ENCODE measurements at regions not wholly inside any gene's neighbourhood (a gene's known extent, or its start where the extent isn't known, plus 50 kb on each side); places are given as distances from the start of the nearest gene placed in this dataset.

DNA sequence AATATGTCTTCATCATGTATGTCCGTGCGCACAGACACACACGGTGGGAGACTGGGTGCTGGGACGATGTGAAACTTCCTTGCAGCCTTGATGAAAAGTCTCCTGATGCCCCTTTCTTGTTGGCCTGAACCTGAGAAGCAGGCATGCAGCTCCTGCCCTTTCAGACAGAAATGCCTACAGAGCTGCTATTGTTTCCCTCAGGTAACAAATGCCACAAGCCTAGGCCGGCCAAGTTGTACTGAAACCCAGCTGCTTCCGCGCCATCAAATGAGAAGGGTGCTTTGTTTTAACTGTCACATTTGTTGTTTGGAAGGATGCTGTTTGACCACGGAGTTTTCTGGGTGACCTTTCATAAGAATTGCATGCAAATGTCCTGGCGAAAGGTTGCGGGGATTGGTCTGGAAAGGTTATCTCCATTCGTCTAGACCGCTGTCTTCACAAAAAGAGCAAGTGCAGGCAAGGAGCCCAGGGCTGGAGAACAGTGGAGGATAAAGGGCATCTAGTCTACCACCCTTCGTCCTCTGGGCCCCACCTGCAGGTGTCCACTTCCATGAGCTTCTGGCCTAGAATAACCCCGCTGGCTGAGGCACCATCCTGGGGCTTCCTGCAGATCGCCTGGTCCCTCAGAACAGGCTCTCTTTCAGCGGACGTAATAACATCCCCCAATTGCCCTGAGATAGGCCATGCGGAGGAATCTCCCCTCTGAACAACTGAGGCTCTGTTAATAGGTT lies 197.2 kb downstream of the SEMA6A start:
- Histone ChIP-seq H3K4me2 (ENCODE audit: low read length) (no peak overlapping the region), H3K4me3 (ENCODE audit: low read length) (no peak overlapping the region), H3K27me3 (ENCODE audit: control insufficient read depth, insufficient read depth, low read length) (no peaks in the 10 kb centered on the region), H3K36me3 (ENCODE audit: insufficient read depth, low read length) (no peaks in the 10 kb centered on the region), H3K4me1 (ENCODE audit: control insufficient read depth, insufficient read depth, low read length) (no peaks in the 10 kb centered on the region), H3K9me3 (replicated peaks; ENCODE audit: low read length) (no peaks in the 10 kb centered on the region), H3K9ac (ENCODE audit: low read depth, low read length) (no peak overlapping the region)

DNA sequence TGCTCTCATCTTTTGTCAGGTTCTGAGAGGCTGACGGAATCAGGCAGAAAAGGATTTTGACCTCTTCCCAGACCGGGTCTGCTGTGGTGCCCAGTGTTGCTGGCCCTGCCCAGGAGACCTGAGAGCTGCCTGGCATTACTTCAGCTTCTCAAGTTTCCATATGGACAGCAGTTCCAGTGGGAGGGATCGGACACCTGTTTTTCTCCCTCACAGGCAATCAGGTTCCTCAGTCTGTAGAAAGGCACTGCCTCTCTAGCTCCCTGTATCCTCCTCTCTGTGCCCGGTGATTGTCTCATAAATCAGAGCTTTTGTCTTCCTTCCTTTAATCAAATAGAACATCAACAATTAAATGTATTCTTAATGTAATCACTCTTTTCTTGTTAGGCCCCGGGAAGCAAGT lies 198.7 kb downstream of the SEMA6A start:
- Histone ChIP-seq H3K36me3 (ENCODE audit: insufficient read depth, low read length) (no peaks in the 10 kb centered on the region), H3K4me1 (ENCODE audit: control insufficient read depth, insufficient read depth, low read length) (peaks cover 6% of the 10 kb centered on the region), H3K9me3 (replicated peaks; ENCODE audit: low read length) (no peaks in the 10 kb centered on the region), H3K27me3 (ENCODE audit: control insufficient read depth, insufficient read depth, low read length) (no peaks in the 10 kb centered on the region), H3K9ac (ENCODE audit: low read depth, low read length) (no peak overlapping the region), H3K4me2 (ENCODE audit: low read length) (no peak overlapping the region), H3K4me3 (ENCODE audit: low read length) (no peak overlapping the region)

DNA sequence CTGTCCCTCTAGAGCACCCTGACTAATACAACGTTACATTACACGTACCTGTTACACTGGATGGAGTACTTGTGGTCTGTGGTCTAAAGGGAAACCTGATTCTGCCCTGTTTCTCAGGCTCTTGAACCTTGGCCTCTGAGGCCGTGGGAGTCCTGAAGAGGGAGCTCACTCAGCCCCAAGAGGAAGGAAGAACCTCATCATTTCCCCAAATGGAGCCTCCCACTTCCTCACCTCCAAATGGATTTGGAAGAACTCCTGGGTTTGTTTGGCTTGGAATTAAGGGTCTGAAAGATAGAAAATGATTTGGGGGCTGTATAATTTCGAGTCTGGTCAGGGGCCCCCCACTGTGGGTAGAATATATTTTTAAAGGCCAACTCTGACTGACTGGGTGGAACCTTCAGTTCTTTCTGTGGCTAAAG lies 200.2 kb downstream of the SEMA6A start:
- Histone ChIP-seq H3K4me1 (ENCODE audit: control insufficient read depth, insufficient read depth, low read length) (peaks cover 11% of the 10 kb centered on the region), H3K9ac (ENCODE audit: low read depth, low read length) (no peak overlapping the region), H3K4me2 (ENCODE audit: low read length) (no peak overlapping the region), H3K9me3 (replicated peaks; ENCODE audit: low read length) (no peaks in the 10 kb centered on the region), H3K4me3 (ENCODE audit: low read length) (no peak overlapping the region), H3K36me3 (ENCODE audit: insufficient read depth, low read length) (no peaks in the 10 kb centered on the region), H3K27me3 (ENCODE audit: control insufficient read depth, insufficient read depth, low read length) (no peaks in the 10 kb centered on the region)

DNA sequence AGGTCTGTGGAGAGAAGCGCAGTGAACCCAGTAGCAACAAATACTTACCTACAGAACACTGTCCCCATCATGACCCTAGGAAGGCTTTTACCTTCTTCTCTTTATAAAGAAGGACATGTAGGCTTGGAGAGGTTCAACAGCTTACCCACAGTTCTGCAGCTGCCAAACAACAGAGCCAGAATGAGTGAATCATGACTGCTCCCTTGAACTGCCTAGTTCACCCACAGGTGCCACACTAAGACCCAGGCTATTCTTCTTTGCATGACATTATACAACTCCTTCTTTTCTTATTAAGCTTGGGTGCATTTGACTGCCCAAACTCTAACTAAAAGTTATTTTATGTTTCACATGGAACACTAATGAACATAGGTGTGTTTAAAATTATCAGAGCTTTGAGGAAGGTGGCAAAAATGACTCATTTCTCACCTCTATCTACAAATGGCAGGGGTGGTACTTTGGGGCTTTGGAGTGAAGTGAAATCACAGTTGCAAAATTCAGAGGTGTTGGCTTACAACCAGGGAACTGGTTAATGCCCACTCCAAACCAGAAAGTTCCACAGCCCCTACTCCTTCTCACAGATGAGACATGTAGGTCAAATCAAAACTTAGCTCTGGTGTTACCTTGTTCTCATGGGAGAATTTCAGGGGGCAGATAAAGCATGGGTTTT lies 201.6 kb downstream of the SEMA6A start:
- H3K4me1 ChIP-seq (ENCODE audit: control insufficient read depth, insufficient read depth, low read length) = peaks cover 11% of the 10 kb centered on the region
- H3K9ac ChIP-seq (ENCODE audit: low read depth, low read length) = no peak overlapping the region
- H3K9me3 ChIP-seq (replicated peaks; ENCODE audit: low read length) = no peaks in the 10 kb centered on the region
- no peaks in the 10 kb centered on the region for H3K27me3 ChIP-seq (ENCODE audit: control insufficient read depth, insufficient read depth, low read length)
- no peak overlapping the region for H3K4me3 ChIP-seq (ENCODE audit: low read length)
- no peaks in the 10 kb centered on the region for H3K36me3 ChIP-seq (ENCODE audit: insufficient read depth, low read length)
- no peak overlapping the region for H3K4me2 ChIP-seq (ENCODE audit: low read length)

DNA sequence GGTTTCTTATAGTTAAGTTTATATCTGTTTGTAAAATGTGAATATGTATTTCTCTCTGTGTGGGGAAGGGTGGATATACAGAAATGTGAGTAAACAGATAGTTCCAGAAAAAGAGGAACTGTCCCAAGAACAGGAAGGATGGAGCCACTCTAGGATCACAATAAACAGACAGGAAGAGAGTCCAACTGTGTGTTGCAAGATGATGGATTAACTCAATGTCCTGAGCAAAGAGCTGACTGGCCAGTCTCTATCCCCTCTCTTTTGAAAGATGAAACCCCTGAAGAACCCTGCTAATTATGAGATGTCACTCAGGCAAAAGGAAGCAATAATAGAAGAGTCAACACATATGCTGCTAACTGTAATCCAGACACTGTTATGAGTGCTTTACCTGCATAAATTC lies 202.7 kb downstream of the SEMA6A start:
- peaks cover 11% of the 10 kb centered on the region for H3K4me1 ChIP-seq (ENCODE audit: control insufficient read depth, insufficient read depth, low read length)
- no peaks in the 10 kb centered on the region for H3K9me3 ChIP-seq (replicated peaks; ENCODE audit: low read length)
- no peak overlapping the region for H3K4me3 ChIP-seq (ENCODE audit: low read length)
- no peak overlapping the region for H3K4me2 ChIP-seq (ENCODE audit: low read length)
- H3K36me3 ChIP-seq (ENCODE audit: insufficient read depth, low read length) = no peaks in the 10 kb centered on the region
- no peaks in the 10 kb centered on the region for H3K27me3 ChIP-seq (ENCODE audit: control insufficient read depth, insufficient read depth, low read length)
- no peak overlapping the region for H3K9ac ChIP-seq (ENCODE audit: low read depth, low read length)

DNA sequence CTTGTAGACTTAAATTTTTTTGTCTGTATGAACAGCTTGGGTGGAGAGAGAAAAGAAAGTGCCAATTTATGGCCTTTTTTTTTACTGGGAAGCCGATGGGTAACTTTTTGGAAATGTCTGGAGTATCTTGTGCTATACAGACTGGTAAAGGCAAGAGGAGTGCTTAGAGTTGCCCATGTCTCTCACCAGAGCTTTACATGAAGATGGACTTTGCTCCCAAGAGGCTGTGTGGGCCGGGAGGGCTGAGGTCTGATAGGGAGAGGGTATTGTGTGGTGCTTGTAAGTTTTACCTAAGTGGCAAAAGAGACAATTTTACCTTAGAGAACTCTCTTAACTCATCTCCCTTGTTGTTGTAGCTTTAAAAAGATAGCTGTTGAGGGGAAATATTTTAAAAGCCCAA lies 203.2 kb downstream of the SEMA6A start:
- no peak overlapping the region for H3K4me2 ChIP-seq (ENCODE audit: low read length)
- H3K36me3 ChIP-seq (ENCODE audit: insufficient read depth, low read length) = no peaks in the 10 kb centered on the region
- no peaks in the 10 kb centered on the region for H3K27me3 ChIP-seq (ENCODE audit: control insufficient read depth, insufficient read depth, low read length)
- H3K4me1 ChIP-seq (ENCODE audit: control insufficient read depth, insufficient read depth, low read length) = peaks cover 11% of the 10 kb centered on the region
- no peak overlapping the region for H3K9ac ChIP-seq (ENCODE audit: low read depth, low read length)
- no peaks in the 10 kb centered on the region for H3K9me3 ChIP-seq (replicated peaks; ENCODE audit: low read length)
- H3K4me3 ChIP-seq (ENCODE audit: low read length) = no peak overlapping the region

DNA sequence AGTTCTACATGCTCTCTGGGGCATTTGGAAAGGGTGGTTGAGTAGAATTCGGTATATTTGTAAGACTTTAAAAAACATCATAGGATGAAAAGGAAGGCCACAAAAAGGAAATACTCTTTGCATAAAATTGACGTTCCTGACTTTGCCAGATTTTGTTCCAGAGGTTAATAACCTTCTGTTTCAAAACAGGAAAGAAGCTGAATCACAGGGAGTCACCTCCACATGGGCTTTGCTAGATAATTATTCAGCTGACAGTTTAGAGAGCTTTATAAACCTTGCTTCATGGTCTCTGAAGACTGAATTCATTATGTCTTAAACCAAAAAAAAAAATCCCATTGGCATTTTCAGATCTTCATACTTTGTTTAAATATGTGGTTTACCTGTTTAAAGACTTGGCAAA lies 203.7 kb downstream of the SEMA6A start:
- Histone ChIP-seq H3K4me3 (ENCODE audit: low read length) (no peak overlapping the region), H3K9ac (ENCODE audit: low read depth, low read length) (no peak overlapping the region), H3K4me1 (ENCODE audit: control insufficient read depth, insufficient read depth, low read length) (peaks cover 11% of the 10 kb centered on the region), H3K9me3 (replicated peaks; ENCODE audit: low read length) (no peaks in the 10 kb centered on the region), H3K36me3 (ENCODE audit: insufficient read depth, low read length) (no peaks in the 10 kb centered on the region), H3K4me2 (ENCODE audit: low read length) (no peak overlapping the region), H3K27me3 (ENCODE audit: control insufficient read depth, insufficient read depth, low read length) (no peaks in the 10 kb centered on the region)

DNA sequence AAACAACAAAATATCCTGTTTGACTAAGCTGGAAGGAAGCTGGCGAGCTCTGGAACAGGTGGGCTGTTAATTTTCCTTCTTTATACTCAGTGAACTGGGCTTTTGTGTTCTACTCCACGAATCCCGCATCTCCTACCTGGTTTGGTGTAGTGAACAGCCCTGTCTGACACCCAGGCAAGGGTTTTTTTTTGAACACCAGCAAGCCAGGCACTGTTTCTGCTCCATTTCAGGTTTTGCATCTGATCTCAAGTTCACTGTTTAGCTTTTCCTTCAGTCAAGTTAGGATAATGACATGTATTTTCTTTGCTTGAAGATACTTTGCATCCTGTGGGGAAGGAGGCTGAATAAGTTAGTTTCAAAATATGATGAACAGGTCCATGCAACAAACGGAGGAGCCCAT lies 204.5 kb downstream of the SEMA6A start:
- no peaks in the 10 kb centered on the region for H3K36me3 ChIP-seq (ENCODE audit: insufficient read depth, low read length)
- no peak overlapping the region for H3K4me2 ChIP-seq (ENCODE audit: low read length)
- H3K4me1 ChIP-seq (ENCODE audit: control insufficient read depth, insufficient read depth, low read length) = peaks cover 11% of the 10 kb centered on the region
- H3K9me3 ChIP-seq (replicated peaks; ENCODE audit: low read length) = no peaks in the 10 kb centered on the region
- H3K9ac ChIP-seq (ENCODE audit: low read depth, low read length) = no peak overlapping the region
- no peaks in the 10 kb centered on the region for H3K27me3 ChIP-seq (ENCODE audit: control insufficient read depth, insufficient read depth, low read length)
- H3K4me3 ChIP-seq (ENCODE audit: low read length) = no peak overlapping the region

DNA sequence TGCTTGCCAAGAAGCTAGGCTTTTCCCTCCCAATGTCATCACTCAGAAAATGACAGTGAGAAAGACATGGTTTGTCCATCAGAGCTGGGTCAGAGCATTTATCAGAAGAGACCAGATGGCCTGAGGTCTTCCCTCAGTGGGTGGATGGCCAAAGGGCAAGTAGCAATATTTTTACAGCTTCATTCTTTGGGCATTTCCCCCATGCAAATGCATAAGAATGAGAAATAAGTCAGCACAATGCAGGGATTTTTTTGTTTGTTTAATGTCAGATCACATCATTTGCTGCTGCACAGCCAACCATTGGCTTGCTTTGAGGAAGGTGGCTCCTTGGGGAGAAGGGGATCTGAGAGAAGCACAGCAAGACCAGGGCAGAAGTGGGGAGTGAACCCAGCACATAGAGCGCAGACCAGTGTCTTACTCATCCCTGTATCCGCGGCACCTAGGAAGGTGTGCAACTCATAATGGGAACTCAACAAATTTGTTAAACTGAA lies 209.6 kb downstream of the SEMA6A start:
- Histone ChIP-seq H3K4me1 (ENCODE audit: control insufficient read depth, insufficient read depth, low read length) (no peaks in the 10 kb centered on the region), H3K36me3 (ENCODE audit: insufficient read depth, low read length) (no peaks in the 10 kb centered on the region), H3K4me3 (ENCODE audit: low read length) (no peak overlapping the region), H3K9me3 (replicated peaks; ENCODE audit: low read length) (no peaks in the 10 kb centered on the region), H3K9ac (ENCODE audit: low read depth, low read length) (no peak overlapping the region), H3K4me2 (ENCODE audit: low read length) (no peak overlapping the region), H3K27me3 (ENCODE audit: control insufficient read depth, insufficient read depth, low read length) (no peaks in the 10 kb centered on the region)

DNA sequence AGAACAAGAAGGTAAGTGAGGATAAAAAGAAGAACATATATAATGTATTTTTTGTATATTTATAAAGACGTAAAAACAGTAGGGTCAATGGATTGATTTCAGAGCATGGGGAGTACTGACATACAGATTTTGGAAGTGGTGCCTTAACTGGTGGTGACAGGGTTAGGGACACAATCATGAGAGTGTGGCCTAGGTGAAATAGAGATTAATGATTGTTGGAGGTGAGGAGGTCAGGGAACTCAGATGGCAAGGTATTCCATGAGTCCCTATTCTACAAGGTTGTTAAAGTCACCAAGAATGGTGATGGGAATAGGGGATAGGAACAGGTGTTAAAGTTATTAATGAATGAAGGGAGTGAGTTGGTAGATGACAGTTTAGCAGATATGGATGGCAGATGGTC lies 210.8 kb downstream of the SEMA6A start:
- Histone ChIP-seq H3K36me3 (ENCODE audit: insufficient read depth, low read length) (no peaks in the 10 kb centered on the region), H3K4me1 (ENCODE audit: control insufficient read depth, insufficient read depth, low read length) (no peaks in the 10 kb centered on the region), H3K9me3 (replicated peaks; ENCODE audit: low read length) (no peaks in the 10 kb centered on the region), H3K27me3 (ENCODE audit: control insufficient read depth, insufficient read depth, low read length) (no peaks in the 10 kb centered on the region), H3K4me2 (ENCODE audit: low read length) (no peak overlapping the region), H3K9ac (ENCODE audit: low read depth, low read length) (no peak overlapping the region), H3K4me3 (ENCODE audit: low read length) (no peak overlapping the region)

DNA sequence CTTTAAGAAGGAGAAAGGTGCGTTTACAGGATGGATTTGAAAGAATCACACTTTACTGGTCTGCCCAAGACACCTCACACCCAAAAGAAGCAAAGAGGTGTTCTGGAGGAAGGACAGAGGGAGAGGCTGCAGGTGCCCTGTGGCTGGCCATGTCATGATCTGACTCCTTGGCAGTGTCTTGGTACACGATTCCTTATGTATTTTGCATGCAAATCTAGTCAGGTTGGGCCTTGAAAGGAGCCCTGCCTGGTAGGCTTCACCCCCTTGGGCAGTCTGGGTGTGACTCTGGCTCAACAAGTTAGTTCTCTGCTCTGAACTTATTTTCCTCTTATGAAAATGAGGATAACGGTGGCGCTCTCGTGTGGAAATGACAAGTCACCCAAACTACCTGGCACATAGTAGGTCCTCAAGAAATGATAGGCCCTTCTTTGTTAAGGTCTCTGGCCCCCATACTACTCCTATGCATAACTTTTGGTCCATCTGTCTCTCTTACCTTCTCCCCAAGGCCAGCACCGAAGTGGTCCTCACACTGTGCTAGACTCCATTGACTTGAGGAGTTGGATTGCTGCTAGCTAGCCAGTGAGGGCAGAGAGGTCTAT lies 212.5 kb downstream of the SEMA6A start:
- Histone ChIP-seq H3K36me3 (ENCODE audit: insufficient read depth, low read length) (no peaks in the 10 kb centered on the region), H3K4me3 (ENCODE audit: low read length) (no peak overlapping the region), H3K4me2 (ENCODE audit: low read length) (peak overlapping the region; percentile 20)

More for the DNA sequence above, 212.5 kb downstream of the SEMA6A start:
- no peaks in the 10 kb centered on the region for H3K4me1 ChIP-seq (ENCODE audit: control insufficient read depth, insufficient read depth, low read length)
- H3K27me3 ChIP-seq (ENCODE audit: control insufficient read depth, insufficient read depth, low read length) = no peaks in the 10 kb centered on the region
- H3K9ac ChIP-seq (ENCODE audit: low read depth, low read length) = no peak overlapping the region
- no peaks in the 10 kb centered on the region for H3K9me3 ChIP-seq (replicated peaks; ENCODE audit: low read length)

Measured in skeletal muscle satellite cell (primary cell).